ENCODE measurements at regions not wholly inside any gene's neighbourhood (a gene's known extent, or its start where the extent isn't known, plus 50 kb on each side); places are given as distances from the start of the nearest gene placed in this dataset.

DNA sequence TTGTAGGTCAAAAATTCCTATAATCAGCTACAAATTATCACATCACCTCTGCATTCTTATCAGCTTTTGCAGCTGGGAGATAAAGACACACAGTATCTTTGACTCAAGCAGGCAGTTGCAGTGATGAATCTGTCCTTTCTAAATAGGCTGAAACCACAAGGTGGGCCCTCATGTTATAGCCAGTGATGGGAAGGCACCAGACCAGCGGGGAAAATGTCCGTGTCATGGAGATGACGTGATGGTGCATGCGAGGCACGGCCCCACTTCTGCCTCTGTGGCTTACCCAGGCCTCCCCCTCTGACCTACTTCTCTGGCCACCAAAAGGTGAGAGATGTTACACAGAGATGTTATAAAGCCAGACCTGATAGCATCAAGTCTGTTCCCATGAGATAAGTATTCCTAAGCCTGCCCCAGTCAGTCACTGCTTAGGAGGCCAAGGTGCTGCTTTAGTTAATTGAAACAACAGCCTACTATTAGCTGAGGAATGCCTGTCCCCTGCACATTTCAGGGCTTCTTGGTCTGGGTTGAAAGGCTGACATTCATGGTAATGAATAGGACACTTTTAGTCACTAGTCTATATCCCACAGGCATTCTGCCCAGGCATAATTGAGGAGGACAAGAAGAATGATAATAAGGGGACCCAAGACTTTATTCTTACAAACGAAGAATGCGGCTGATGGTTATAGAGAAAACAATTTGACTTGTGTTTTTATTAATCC, 327.9 kb downstream of the LPIN1 start:
- DNase-seq (ENCODE audit: low spot score in 2 of 2) = no peak
- H3K4me1 Mint-ChIP-seq = peaks cover 32% of the 10 kb centered on the region
- no peaks in the 10 kb centered on the region for H3K9me3 Mint-ChIP-seq
- peak; percentile 91 for ATAC-seq
- no peak overlapping the region for H3K27ac Mint-ChIP-seq
- H3K4me3 Mint-ChIP-seq = no peak overlapping the region
- no peaks in the 10 kb centered on the region for H3K36me3 Mint-ChIP-seq

DNA sequence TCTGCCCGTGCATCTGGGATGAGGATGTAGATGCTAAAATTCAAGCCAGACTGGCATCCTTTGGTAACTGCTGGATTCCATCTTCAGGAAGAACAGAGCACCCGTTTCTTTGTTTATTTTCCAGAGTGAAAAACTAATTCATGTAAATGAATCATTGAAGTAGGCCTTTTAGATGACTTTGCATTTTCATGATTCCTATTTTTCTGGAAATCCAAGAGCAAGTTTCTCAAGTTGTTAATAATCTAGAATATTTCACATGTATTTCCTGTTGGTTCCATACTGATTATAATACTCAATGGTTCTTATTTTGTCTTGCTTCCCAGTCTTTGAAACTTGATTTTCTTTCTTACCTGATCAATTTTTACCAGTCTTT, 328.4 kb downstream of the LPIN1 start:
- Mint-ChIP-seq H3K36me3 (no peaks in the 10 kb centered on the region), H3K4me3 (no peak overlapping the region), H3K27ac (no peak overlapping the region), H3K9me3 (no peaks in the 10 kb centered on the region), H3K4me1 (peaks cover 32% of the 10 kb centered on the region)
- ATAC-seq (no peak), DNase-seq (ENCODE audit: low spot score in 2 of 2) (no peak)

DNA sequence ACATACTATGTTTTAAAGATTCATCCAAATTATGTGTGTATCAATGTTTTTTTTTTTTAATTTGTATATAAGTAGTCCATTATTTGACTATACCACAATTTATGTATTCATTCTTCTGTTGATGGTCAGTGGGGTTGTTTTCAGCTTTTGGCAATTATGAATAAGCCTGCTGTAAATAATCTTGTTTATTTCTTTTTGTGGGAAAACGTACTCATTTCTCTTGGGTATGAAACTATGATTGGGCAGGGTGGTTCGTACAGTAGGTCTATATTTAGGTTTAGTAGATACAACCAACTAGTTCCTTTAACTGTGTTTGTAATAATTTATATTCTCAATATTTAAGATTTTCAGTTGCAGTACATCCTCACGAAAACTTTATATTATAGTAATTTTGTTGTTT, 329.2 kb downstream of the LPIN1 start:
- DNase-seq (ENCODE audit: low spot score in 2 of 2) = no peak
- no peak for ATAC-seq
- Mint-ChIP-seq H3K4me1 (peaks cover 30% of the 10 kb centered on the region), H3K27ac (no peak overlapping the region), H3K4me3 (no peak overlapping the region), H3K36me3 (no peaks in the 10 kb centered on the region), H3K9me3 (no peaks in the 10 kb centered on the region)

DNA sequence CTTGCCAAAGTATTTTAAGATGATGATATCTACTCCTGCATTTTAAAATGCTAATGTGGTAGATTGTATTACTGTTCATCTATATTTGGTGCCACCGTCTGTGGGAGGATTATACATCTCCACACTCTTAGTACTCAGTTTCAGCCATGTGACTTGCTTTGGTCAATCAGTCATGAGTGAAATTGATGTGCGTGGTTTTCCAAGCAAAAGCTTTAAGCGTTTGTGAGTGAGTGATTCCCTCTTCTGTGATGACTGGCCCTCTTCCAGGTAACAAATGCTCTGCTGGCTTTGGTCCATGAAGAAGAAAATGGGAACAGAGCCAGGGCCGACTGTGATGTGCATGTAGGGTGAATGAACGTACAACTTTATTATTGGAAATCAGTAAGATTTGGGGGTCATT, 330.4 kb downstream of the LPIN1 start:
- Mint-ChIP-seq H3K4me1 (peaks cover 31% of the 10 kb centered on the region), H3K9me3 (no peaks in the 10 kb centered on the region), H3K4me3 (no peak overlapping the region), H3K27ac (no peak overlapping the region), H3K36me3 (no peaks in the 10 kb centered on the region)
- DNase-seq (ENCODE audit: low spot score in 2 of 2) (no peak), ATAC-seq (peak; percentile 87)

DNA sequence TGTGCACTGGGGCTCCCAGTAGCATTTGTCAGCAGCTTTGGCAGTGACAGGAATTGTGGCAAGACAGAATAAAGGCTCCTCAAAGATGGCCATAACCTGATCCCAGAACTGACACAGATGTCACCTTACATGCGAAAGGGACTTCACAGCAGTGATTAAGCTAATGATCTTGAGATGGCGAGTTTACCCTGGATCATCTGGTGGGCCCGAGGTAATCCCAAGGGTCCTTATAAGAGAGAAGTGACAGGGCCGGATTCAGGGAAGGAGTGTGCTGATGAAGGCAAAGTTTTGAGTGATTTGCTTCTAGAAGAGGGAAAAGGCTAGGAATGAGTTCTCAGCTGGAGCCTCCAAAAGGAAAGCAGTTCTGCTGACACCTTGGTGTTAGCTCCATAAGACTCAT, 333.9 kb downstream of the LPIN1 start:
- Mint-ChIP-seq H3K27ac (no peak overlapping the region), H3K36me3 (no peaks in the 10 kb centered on the region), H3K4me3 (no peak overlapping the region), H3K4me1 (peaks cover 12% of the 10 kb centered on the region), H3K9me3 (no peaks in the 10 kb centered on the region)
- ATAC-seq (no peak), DNase-seq (ENCODE audit: low spot score in 2 of 2) (no peak)

DNA sequence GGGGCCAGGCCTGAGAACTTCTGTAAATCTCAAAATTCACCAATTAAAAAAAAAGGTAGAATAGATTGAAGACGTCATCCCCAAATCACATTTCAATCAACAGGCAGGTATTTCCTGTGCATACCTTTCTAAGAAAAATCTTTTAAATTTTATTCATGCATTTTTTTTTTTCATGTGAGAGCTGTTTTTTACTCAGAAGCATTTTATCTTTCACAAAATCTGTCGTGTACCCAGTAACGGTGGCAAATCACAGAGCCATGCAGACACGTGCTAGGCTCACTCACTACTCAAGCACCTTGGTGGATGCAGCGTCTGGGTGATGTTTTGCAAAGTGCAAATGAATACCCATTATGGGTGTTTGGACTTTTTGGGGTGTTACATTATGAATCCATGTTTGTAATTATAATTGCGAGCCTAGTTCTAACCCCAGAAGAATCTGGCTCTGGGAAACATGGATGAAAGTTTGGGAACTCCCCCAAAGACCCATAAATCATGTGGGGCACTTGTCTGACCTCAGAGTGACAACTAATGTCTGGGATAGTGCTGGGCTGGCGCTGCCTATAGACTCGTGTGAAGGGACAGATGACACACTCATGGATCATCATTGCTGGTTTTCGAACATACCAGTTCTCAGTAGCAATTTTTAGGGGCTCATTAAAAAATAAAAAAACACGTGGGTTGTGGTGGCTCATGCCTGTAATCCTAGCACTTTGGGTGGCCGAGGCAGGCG, 335.2 kb downstream of the LPIN1 start:
- no peak overlapping the region for H3K27ac Mint-ChIP-seq
- peaks cover 12% of the 10 kb centered on the region for H3K4me1 Mint-ChIP-seq
- ATAC-seq = peak; percentile 68
- H3K4me3 Mint-ChIP-seq = no peak overlapping the region
- DNase-seq (ENCODE audit: low spot score in 2 of 2) = no peak
- H3K9me3 Mint-ChIP-seq = no peaks in the 10 kb centered on the region
- H3K36me3 Mint-ChIP-seq = no peaks in the 10 kb centered on the region

DNA sequence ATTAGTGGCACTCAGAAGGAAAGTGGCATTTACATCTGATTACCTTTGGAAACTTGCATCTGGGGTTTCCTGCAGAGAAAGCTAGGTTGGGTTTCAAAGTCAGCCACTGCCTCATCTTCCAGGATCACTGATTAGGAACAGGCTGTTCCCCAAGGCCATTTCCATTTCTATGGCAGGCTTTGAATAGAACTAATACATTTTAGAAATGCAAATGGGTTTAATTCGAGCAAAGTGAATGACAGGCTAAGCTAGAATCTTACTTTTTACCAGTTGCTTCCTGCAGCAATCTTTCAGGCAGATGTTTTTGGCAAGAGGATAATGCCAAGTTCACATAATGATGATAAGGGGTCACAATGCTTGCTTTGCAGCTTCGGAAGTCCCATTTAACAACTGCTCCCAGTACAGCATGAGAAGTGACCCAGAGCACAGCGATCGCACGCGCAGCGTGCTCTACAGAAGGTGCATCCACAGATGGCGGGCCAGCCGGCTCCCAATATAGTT, 336.7 kb downstream of the LPIN1 start:
- ATAC-seq (no peak), DNase-seq (ENCODE audit: low spot score in 2 of 2) (no peak)
- H3K9me3 Mint-ChIP-seq = no peaks in the 10 kb centered on the region
- H3K4me3 Mint-ChIP-seq = no peak overlapping the region
- peaks cover 12% of the 10 kb centered on the region for H3K4me1 Mint-ChIP-seq
- H3K36me3 Mint-ChIP-seq = no peaks in the 10 kb centered on the region
- H3K27ac Mint-ChIP-seq = no peak overlapping the region

DNA sequence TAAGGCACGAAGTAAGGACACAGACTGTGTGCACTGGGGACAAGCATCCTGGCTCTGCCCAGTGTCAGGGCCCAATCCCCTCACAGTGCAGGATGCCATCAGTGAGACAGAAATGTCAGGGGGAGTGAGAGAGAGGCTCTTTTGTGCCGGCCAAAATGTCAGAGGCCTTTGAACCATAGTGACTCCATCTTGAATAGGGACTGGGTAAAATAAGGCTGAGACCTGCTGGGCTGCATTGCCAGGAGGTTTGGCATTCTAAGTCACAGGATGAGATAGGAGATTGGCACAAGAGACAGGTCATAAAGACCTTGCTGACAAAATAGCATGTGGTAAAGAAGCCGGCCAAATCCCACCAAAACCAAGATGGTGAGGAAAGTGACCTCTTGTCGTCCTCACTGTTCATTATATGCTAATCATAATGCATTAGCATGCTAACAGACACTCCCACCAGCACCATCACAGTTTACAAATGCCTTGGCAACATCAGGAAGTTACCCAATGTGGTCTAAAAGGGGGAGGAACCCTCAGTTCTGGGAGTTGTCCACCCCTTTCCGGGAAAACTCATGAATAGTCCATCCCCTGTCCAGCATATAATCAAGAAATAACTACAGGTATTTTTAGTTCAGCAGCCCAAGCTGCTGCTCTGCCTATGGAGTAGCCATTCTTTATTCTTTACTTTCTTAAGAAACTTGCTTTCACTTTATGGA, 337.4 kb downstream of the LPIN1 start:
- Mint-ChIP-seq H3K9me3 (no peaks in the 10 kb centered on the region), H3K4me1 (peaks cover 12% of the 10 kb centered on the region), H3K4me3 (no peak overlapping the region), H3K36me3 (no peaks in the 10 kb centered on the region), H3K27ac (no peak overlapping the region)
- DNase-seq (ENCODE audit: low spot score in 2 of 2) (no peak), ATAC-seq (no peak)

DNA sequence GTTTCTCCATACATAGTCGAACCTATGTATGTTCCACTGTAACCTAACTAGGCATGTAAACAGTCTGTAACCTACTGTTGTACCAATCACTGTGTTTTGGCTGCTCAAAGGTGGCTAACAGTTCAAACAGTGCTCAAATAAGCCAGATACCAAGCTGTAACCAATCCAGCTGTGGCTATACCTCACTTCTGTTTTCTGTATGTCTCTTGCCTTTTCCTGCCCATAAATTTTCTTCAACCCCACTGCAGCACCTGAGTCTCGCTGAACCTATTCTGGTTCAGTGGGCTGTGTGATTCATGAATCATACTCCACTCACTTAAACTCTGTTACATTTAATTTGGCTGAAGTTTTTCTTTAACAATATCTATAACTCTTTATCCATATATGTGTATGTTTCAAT, 340.7 kb downstream of the LPIN1 start:
- Mint-ChIP-seq H3K36me3 (no peaks in the 10 kb centered on the region), H3K4me3 (no peak overlapping the region), H3K27ac (no peak overlapping the region), H3K9me3 (no peaks in the 10 kb centered on the region), H3K4me1 (no peaks in the 10 kb centered on the region)
- ATAC-seq = no peak
- DNase-seq (ENCODE audit: low spot score in 2 of 2) = no peak

DNA sequence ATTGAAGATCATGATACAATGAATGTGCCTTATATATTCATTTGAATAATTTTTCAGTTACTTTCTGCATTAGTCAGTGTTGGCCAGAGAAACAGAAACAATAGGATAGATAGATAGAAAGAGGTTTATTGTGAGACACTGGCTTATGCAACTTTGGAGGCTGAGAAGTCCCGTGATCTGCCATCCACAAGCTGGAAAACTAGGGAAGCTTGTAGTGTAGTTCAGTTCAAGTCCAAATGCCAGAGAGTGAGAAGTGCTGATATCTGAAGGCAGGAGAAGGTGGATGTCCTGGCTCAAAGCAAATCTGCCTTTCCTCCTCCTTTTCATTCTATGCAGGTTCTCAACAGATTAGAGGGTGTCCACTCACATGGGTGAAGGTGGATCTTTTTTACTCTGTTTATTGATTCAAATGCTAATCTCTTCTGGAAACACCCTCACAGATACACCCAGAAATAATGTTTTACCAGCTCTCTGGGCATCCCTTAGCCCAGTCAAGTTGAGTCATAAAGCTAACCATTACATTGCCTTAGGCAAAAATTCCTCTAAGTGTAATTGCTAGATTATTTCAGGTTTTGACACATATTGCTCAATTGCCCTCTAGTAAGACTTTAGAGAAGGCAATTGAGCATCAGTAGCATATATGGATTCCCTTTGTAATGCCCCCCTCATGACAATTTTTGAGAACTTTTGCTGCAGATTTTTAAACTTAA, 341.4 kb downstream of the LPIN1 start:
- ATAC-seq = no peak
- no peaks in the 10 kb centered on the region for H3K9me3 Mint-ChIP-seq

DNA sequence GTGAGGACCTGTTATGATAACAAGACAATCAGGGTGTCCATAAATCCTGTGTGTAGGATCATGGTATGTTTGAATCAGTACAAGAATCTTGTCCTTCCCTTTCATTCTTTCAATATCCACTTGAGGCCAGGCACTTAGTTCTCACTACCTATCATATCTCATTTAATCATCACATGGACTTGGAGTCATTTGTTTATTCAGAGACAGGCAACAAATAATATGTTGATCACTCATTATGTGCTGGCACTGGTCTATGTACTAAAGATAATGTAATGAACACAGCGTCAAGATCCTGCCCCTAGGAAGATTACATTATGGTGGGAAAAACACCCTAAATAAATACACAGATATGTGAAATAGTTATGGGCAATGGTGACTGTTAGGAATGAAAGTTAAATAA, 342.6 kb downstream of the LPIN1 start:
- no peak overlapping the region for H3K4me3 Mint-ChIP-seq
- no peak overlapping the region for H3K27ac Mint-ChIP-seq
- DNase-seq (ENCODE audit: low spot score in 2 of 2) = no peak
- no peaks in the 10 kb centered on the region for H3K4me1 Mint-ChIP-seq
- no peaks in the 10 kb centered on the region for H3K36me3 Mint-ChIP-seq
- H3K9me3 Mint-ChIP-seq = no peaks in the 10 kb centered on the region
- ATAC-seq = no peak

More for the DNA sequence above, 341.4 kb downstream of the LPIN1 start:
- Mint-ChIP-seq H3K4me3 (no peak overlapping the region), H3K4me1 (no peaks in the 10 kb centered on the region), H3K27ac (no peak overlapping the region), H3K36me3 (no peaks in the 10 kb centered on the region)
- no peak for DNase-seq (ENCODE audit: low spot score in 2 of 2)

DNA sequence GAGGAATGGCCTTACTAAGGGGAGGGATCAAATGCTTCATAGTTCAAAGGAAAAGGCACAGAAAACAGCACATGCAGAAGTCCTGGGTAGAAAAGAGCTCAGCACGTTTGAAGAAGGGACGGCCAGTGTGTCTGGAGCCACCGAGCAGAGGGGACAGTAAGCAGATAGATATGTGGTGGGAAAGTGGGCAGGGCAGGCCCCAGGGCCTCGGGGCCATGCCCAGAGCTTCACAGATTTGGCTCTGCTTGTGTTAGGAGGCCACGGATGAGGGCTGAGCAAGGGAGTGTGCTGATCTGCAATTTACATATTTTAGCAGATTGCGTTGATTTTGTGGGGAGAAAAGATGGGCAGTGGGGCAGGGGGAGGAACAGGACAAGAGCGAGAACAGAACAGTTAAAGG, 343.1 kb downstream of the LPIN1 start:
- DNase-seq (ENCODE audit: low spot score in 2 of 2) = no peak
- Mint-ChIP-seq H3K4me1 (no peaks in the 10 kb centered on the region), H3K27ac (no peak overlapping the region), H3K4me3 (no peak overlapping the region), H3K9me3 (no peaks in the 10 kb centered on the region), H3K36me3 (no peaks in the 10 kb centered on the region)
- no peak for ATAC-seq

DNA sequence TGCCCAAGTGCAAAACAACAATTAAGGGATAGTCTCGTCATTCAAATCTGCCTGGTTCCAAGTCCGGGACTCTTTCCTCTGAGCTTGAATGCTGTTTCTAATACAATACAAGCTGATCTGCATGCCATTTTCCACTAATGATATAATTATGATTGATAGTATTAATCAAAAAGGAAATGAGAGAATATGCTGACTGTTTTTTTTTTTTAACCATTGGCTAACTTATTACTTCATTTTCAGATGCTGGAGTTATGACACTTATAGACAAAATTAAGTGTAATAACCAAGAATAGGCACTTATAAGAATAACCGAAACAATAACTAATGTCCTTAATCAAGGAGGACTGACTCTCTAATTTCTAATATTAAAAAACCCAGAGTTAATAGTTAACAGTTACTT, 343.6 kb downstream of the LPIN1 start:
- no peak for DNase-seq (ENCODE audit: low spot score in 2 of 2)

DNA sequence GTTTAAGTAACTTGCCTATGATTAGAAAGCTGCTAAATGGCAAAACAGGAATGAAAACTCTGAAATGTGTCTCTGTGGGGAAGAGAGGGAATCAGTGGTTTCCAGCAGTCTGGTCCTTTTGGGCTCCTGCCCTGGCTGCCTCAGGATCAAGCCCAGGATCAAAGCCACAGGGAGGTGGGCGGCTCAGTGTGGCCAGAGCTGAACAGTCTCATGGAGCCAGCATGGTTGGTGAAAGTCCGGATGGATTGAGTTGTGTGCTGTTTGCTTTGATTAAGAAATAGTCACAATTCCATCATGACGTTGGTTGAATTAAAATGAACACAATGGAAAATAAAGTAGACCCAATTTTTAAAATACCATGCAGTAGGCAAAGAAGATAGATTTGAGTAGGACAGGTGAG, 344.2 kb downstream of the LPIN1 start:
- Mint-ChIP-seq H3K4me1 (no peaks in the 10 kb centered on the region), H3K9me3 (no peaks in the 10 kb centered on the region), H3K27ac (no peak overlapping the region), H3K4me3 (no peak overlapping the region), H3K36me3 (no peaks in the 10 kb centered on the region)
- DNase-seq (ENCODE audit: low spot score in 2 of 2) = no peak
- no peak for ATAC-seq

More for the DNA sequence above, 343.6 kb downstream of the LPIN1 start:
- H3K4me3 Mint-ChIP-seq = no peak overlapping the region
- no peaks in the 10 kb centered on the region for H3K36me3 Mint-ChIP-seq
- H3K9me3 Mint-ChIP-seq = no peaks in the 10 kb centered on the region
- H3K27ac Mint-ChIP-seq = no peak overlapping the region
- no peak for ATAC-seq
- no peaks in the 10 kb centered on the region for H3K4me1 Mint-ChIP-seq

DNA sequence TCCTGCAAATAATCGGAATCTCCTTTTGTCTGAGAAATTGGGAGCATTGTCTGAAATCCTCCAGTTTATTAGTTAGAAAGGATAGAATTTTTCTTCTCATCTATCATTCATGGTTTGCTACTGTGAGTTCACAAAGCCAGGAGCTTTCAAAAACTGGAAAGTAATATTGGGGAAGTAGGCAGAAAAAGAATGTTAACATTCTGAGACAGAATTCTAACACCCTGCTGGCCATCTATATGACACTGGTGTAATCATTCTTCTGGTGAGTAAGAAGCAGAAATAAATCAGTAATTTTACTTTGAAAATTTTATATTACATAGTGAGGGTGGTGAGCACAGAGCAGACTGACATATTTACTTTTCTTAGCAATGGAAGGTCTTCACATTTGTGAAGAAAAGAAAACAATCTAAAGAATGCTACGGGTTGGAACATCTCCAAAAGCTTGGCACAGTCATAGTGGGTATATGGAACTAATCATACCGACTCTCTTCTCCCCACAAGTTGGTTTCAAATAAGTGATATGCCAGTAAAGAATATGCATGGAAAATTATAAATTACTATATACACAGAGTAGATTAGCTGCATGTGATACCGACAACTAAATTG, 344.9 kb downstream of the LPIN1 start:
- no peaks in the 10 kb centered on the region for H3K9me3 Mint-ChIP-seq
- H3K4me3 Mint-ChIP-seq = no peak overlapping the region
- DNase-seq (ENCODE audit: low spot score in 2 of 2) = no peak
- no peaks in the 10 kb centered on the region for H3K4me1 Mint-ChIP-seq
- no peak overlapping the region for H3K27ac Mint-ChIP-seq
- no peaks in the 10 kb centered on the region for H3K36me3 Mint-ChIP-seq
- no peak for ATAC-seq

All from stimulated activated effector memory CD8-positive, alpha-beta T cell treated with anti-CD3 and anti-CD28 coated beads, Interleukin-12 subunit alpha, Interleukin-12 subunit beta, amount 100 ng/mL, for 72 hours (primary cell).